GM21360 (cell line): ENCODE measurements at regions not wholly inside any gene's neighbourhood (a gene's known extent, or its start where the extent isn't known, plus 50 kb on each side); places are given as distances from the start of the nearest gene placed in this dataset.

Experiments
- ATAC-seq: cut with Tn5 transposase; IDR thresholded peaks from one replicate; pipeline ENCODE4 v1.9.1; 2021; ENCODE audit warnings: mild to moderate bottlenecking, moderate library complexity; ENCODE audit not compliant: unreplicated experiment

- ATAC-seq: peak; percentile 65
Measured at GRCh38 chr3:22977650-22978289, 225.4 kb upstream of the UBE2E2 start.

GRCh38 chr3:22979581-22979980, 223.5 kb upstream of the UBE2E2 start:
- no peak for ATAC-seq

GRCh38 chr3:22980346-22980745, 222.8 kb upstream of the UBE2E2 start:
- no peak for ATAC-seq

GRCh38 chr3:22981166-22981565, 222.0 kb upstream of the UBE2E2 start:
- no peak for ATAC-seq

- no peak for ATAC-seq
Measured at GRCh38 chr3:22981861-22982260, 221.3 kb upstream of the UBE2E2 start.

GRCh38 chr3:22982981-22983587, 220.0 kb upstream of the UBE2E2 start:
- no peak for ATAC-seq

GRCh38 chr3:22986958-22987357, 216.2 kb upstream of the UBE2E2 start:
- ATAC-seq: no peak

- ATAC-seq: no peak
Measured at GRCh38 chr3:22988566-22988965, 214.6 kb upstream of the UBE2E2 start.

GRCh38 chr3:22989716-22990115, 213.4 kb upstream of the UBE2E2 start:
- no peak for ATAC-seq

- ATAC-seq: no peak
Measured at GRCh38 chr3:22990291-22991200, 212.6 kb upstream of the UBE2E2 start.

GRCh38 chr3:22994781-22995180, 208.3 kb upstream of the UBE2E2 start:
- ATAC-seq: no peak

GRCh38 chr3:22996920-22997571, 206.1 kb upstream of the UBE2E2 start:
- ATAC-seq: no peak

- no peak for ATAC-seq
Measured at GRCh38 chr3:23000371-23000770, 202.8 kb upstream of the UBE2E2 start.

GRCh38 chr3:23002151-23002550, 201.0 kb upstream of the UBE2E2 start:
- ATAC-seq: no peak

GRCh38 chr3:23002836-23003732, 200.0 kb upstream of the UBE2E2 start:
- no peak for ATAC-seq

- no peak for ATAC-seq
Measured at GRCh38 chr3:23003733-23004046, 199.4 kb upstream of the UBE2E2 start.

GRCh38 chr3:23004971-23005370, 198.2 kb upstream of the UBE2E2 start:
- ATAC-seq: no peak

- no peak for ATAC-seq
Measured at GRCh38 chr3:23017801-23018200, 185.3 kb upstream of the UBE2E2 start.

GRCh38 chr3:23019596-23020300, 183.4 kb upstream of the UBE2E2 start:
- ATAC-seq: no peak

- ATAC-seq: no peak
Measured at GRCh38 chr3:23028294-23028693, 174.8 kb upstream of the UBE2E2 start.
